Spleen (tissue), 11 donors: ENCODE measurements at regions not wholly inside any gene's neighbourhood (a gene's known extent, or its start where the extent isn't known, plus 50 kb on each side); places are given as distances from the start of the nearest gene placed in this dataset.
A peak's percentile ranks its signal among the peaks of the same experiment; 100 is the strongest.

Experiments used
- DNase-seq: peaks from one replicate; pipeline ENCODE4 v3.0.0-alpha.2; 2020
- H3K27ac ChIP-seq, 8 donors: fragments of 200-600 bp; sonication (generic) in 7 of 8; 1 replicate in 4 of 8; 2 replicates in 4 of 8; pipeline versions ENCODE4 v1.5.0 to v1.8.0; 2016 to 2021; ENCODE audit warnings: inconsistent platforms in 4 of 8, mild to moderate bottlenecking in 4 of 8, moderate library complexity in 1 of 8
- H3K27me3 ChIP-seq, 7 donors: fragments of 200-600 bp; sonication (generic) in 6 of 7; replicated peaks in 1 of 7; 1 replicate in 4 of 7; 2 replicates in 3 of 7; pipeline versions ENCODE4 v1.5.0 to v1.8.0; 2016 to 2021; ENCODE audit warnings: inconsistent platforms in 3 of 7, mild to moderate bottlenecking in 1 of 7
- H3K36me3 ChIP-seq, 6 donors: fragments of 200-600 bp; sonication (generic) in 5 of 6; 1 replicate in 4 of 6; 2 replicates in 2 of 6; pipeline versions ENCODE4 v1.5.0 to v1.8.0; 2016 to 2021; ENCODE audit warnings: inconsistent platforms in 2 of 6
- H3K4me1 ChIP-seq, 6 donors: fragments of 200-600 bp; sonication (generic) in 5 of 6; 1 replicate in 3 of 6; 2 replicates in 3 of 6; pipeline versions ENCODE4 v1.5.0 to v1.8.0; 2016 to 2021; ENCODE audit warnings: inconsistent platforms in 3 of 6
- H3K4me3 ChIP-seq, 8 donors: fragments of 200-600 bp; sonication (generic) in 7 of 8; 1 replicate in 4 of 8; 2 replicates in 4 of 8; pipeline versions ENCODE4 v1.5.0 to v1.8.0; 2016 to 2021; ENCODE audit warnings: inconsistent platforms in 4 of 8, mild to moderate bottlenecking in 4 of 8, moderate library complexity in 2 of 8
- H3K9me3 ChIP-seq, 8 donors: fragments of 200-600 bp; sonication (generic) in 7 of 8; 1 replicate in 4 of 8; 2 replicates in 4 of 8; pipeline versions ENCODE4 v1.5.0 to v1.8.0; 2016 to 2021; ENCODE audit warnings: inconsistent platforms in 4 of 8
- POLR2A ChIP-seq, 3 donors: fragments of 450-650 bp; IDR thresholded peaks; one replicate each; pipeline ENCODE4 v1.5.1; 2017; ENCODE audit warnings: antibody characterized with exemption in 3 of 3, mild to moderate bottlenecking in 1 of 3
- POLR2AphosphoS5 ChIP-seq, 3 donors: sonication (generic); formaldehyde crosslinking; IDR thresholded peaks; one replicate each; pipeline ENCODE4 v1.5.1; 2017; ENCODE audit warnings: antibody characterized with exemption in 3 of 3
- WGBS, 5 donors: extraction: QIAGEN DNeasy Blood & Tissue Kit in 3 of 5; methylation state at CpG; one replicate each; pipeline versions ENCODE4 v1.1.5 to v1.1.7; 2013 to 2018; 5-methylcytosine and 5-hydroxymethylcytosine counted together
- intact Hi-C: fragments of 100-400 bp; cut with DNase I; formaldehyde crosslinking; loops from one replicate; pipeline ENCODE4 v1.15.0; 2023; ENCODE audit warnings: low total_unique reads
- TF ChIP-seq, protein P1 (sequence below), 11 experiments: fragments of 200-600 bp in 7 of 11; fragments of 450-650 bp in 4 of 11; sonication (generic) in 4 of 11; IDR thresholded peaks in 8 of 11; conservative IDR thresholded peaks in 3 of 11; 1 replicate in 7 of 11; 2 replicates in 4 of 11; pipeline versions ENCODE4 v1.4.0 to v1.8.0; 2016 to 2021; ENCODE audit warnings: antibody characterized with exemption in 11 of 11, inconsistent platforms in 4 of 11, mild to moderate bottlenecking in 1 of 11
- donor health status: healthy with polysubstance abuse.
- donor health status: DM: no; HTN: no; CAD: no; lungs with moderate emphysema.
- donor health status: DM: no; HTN: no; CAD: no.
- donor health status: Bipolar disorder and iron deficiency.
- donor health status: healthy.
- donor health status: DM: no; HTN: no; CAD: no.
- donor health status: DM: yes; HTN: yes; CAD: no.

DNA sequence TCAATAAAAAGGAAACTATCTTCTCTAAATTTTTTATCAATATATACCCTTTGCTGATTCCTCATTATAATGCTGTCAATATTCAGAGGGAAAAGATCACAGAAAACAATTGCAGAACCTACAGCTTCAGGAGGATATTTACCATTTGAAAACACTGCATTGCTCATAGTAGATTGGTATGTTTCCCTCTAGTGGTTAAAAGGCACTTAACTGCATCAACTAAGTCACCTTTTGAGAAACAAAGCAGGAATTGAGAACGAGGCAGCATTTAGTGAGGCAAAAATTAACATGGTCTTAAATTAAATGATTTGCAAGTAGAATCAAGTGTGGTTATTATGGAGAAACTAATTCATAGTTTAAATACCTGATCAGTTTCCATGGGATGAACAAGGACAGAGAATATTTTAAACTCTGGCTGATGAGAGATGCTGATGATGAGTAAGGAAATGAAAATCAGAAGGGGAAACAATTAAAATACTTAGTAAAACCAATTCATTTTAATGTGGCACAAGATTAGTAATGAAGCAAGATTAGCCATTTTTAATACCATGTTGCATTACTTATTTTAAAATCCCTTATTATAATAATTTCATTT is 642.1 kb downstream of the EPHA7 start:
- H3K4me1 ChIP-seq: no peaks in the 10 kb centered on the region
- no peak overlapping the region for H3K27ac ChIP-seq
- WGBS, 5 donors: 21 to 41% (median 29%) methylated on average over 1 of the region's 1 CpG
- H3K36me3 ChIP-seq: no peaks in the 10 kb centered on the region
- H3K27me3 ChIP-seq: no peaks in the 10 kb centered on the region
- intact Hi-C loops: no loop called here
- no peak for TF ChIP-seq POLR2AphosphoS5 (IDR thresholded peaks at IDR 0.05)
- TF ChIP-seq, protein P1, sequence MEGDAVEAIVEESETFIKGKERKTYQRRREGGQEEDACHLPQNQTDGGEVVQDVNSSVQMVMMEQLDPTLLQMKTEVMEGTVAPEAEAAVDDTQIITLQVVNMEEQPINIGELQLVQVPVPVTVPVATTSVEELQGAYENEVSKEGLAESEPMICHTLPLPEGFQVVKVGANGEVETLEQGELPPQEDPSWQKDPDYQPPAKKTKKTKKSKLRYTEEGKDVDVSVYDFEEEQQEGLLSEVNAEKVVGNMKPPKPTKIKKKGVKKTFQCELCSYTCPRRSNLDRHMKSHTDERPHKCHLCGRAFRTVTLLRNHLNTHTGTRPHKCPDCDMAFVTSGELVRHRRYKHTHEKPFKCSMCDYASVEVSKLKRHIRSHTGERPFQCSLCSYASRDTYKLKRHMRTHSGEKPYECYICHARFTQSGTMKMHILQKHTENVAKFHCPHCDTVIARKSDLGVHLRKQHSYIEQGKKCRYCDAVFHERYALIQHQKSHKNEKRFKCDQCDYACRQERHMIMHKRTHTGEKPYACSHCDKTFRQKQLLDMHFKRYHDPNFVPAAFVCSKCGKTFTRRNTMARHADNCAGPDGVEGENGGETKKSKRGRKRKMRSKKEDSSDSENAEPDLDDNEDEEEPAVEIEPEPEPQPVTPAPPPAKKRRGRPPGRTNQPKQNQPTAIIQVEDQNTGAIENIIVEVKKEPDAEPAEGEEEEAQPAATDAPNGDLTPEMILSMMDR (IDR thresholded peaks at IDR 0.05 in 8 of 11, conservative IDR thresholded peaks at IDR 0.05 in 3 of 11): peak in 3 of 11 experiments; percentile 12 to 20 (median 17)
- no peak for DNase-seq
- no peak overlapping the region for H3K4me3 ChIP-seq
- H3K9me3 ChIP-seq: no peaks in the 10 kb centered on the region

DNA sequence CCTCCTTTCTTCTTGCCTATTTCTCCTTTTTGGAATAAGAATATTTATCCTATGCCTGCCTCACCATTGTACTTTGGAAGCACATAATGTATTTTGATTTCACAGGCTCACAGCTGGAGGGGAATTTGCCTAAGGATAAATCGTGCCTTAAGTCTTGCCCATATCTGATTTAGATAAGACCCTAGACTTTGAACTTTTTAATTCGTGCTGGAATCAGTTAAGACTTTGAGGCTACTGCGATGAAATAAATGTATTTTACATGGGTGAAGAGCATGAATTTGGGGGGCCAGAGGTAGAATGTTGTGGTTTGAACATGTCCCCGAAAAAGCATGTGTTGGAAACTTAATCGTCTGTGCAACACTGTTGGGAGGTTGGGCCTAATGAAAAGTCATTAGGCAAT is 648.8 kb downstream of the EPHA7 start:
- Histone ChIP-seq H3K4me1 (no peaks in the 10 kb centered on the region), H3K4me3 (no peak overlapping the region), H3K36me3 (no peaks in the 10 kb centered on the region), H3K27ac (no peak overlapping the region), H3K27me3 (no peaks in the 10 kb centered on the region), H3K9me3 (no peaks in the 10 kb centered on the region)
- 65 to 84% (median 72%) methylated on average over 5 of the region's 5 CpGs for WGBS, 5 donors
- no peak for DNase-seq
- intact Hi-C loops: no loop called here
- TF ChIP-seq, protein P1 (IDR thresholded peaks at IDR 0.05 in 8 of 11, conservative IDR thresholded peaks at IDR 0.05 in 3 of 11): no peak
- TF ChIP-seq POLR2A (IDR thresholded peaks at IDR 0.05) (no peak), POLR2AphosphoS5 (IDR thresholded peaks at IDR 0.05) (no peak)

DNA sequence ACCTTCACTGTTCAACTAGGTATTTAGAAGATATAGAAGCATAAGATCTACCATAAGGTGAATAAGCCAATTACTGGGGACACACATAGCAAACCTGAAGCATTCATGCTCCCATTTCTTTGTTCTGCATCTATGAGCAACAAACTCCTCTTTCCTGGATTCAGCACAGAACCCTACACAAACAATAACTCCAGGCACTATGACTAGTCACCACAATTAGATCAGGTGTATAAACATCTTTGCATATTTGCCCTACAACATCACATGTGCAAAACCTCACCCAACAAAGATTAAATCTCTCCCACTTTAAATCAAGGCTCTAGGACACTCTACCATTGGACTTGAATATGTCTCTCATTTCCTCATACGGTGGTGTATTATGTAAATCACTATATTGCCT is 652.3 kb downstream of the EPHA7 start:
- intact Hi-C loops: no loop called here
- no peaks in the 10 kb centered on the region for H3K36me3 ChIP-seq
- H3K4me1 ChIP-seq: no peaks in the 10 kb centered on the region
- TF ChIP-seq POLR2AphosphoS5 (IDR thresholded peaks at IDR 0.05): no peak
- H3K27ac ChIP-seq: no peak overlapping the region
- no peak for DNase-seq
- no peaks in the 10 kb centered on the region for H3K27me3 ChIP-seq
- WGBS, 5 donors: 74 to 92% (median 86%) methylated on average over 1 of the region's 1 CpG
- no peak overlapping the region for H3K4me3 ChIP-seq
- H3K9me3 ChIP-seq: no peaks in the 10 kb centered on the region

DNA sequence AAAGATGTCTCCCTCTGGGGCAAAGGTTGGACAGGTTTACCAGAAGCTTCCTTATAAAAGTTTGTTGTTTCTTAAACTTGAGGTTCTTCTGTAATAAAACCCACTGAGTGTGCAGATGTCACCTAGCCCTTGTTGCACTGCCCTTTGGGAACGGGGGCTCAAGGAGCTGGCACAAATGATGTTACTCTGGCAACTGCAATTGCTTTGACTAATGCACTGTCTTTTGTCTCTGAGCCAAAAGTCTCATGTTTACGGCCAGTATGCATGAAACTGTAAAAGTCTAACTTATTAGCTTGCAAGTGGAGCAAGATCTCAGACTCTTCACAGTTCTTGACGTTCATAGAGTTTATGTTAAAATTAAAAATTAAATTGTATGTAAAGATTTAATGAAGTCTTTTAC is 655.7 kb downstream of the EPHA7 start:
- TF ChIP-seq POLR2AphosphoS5 (IDR thresholded peaks at IDR 0.05) (no peak), POLR2A (IDR thresholded peaks at IDR 0.05) (no peak)
- TF ChIP-seq, protein P1 (IDR thresholded peaks at IDR 0.05 in 8 of 11, conservative IDR thresholded peaks at IDR 0.05 in 3 of 11): no peak
- no peak for DNase-seq
- Histone ChIP-seq H3K4me3 (no peak overlapping the region), H3K27me3 (no peaks in the 10 kb centered on the region), H3K36me3 (no peaks in the 10 kb centered on the region), H3K27ac (no peak overlapping the region), H3K9me3 (no peaks in the 10 kb centered on the region), H3K4me1 (no peaks in the 10 kb centered on the region)
- intact Hi-C loops: no loop called here
- 78 to 85% (median 82%) methylated on average over 3 of the region's 3 CpGs for WGBS, 5 donors

DNA sequence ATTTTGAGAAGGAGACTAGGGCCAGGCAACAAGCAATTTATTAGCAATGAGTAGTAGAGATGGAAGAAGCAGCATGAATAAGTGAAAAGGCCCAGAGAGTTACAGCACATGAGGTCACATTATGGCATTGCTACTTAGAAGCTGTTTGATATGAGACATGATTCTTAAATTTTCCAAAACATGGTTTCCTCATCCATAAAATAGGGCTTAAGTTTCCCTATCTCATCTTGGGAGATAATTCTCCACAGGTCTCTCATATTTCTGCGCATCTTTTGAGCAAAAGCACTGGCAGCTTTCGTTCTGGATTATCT is 656.1 kb downstream of the EPHA7 start:
- intact Hi-C loops: no loop called here
- Histone ChIP-seq H3K4me1 (no peaks in the 10 kb centered on the region), H3K4me3 (no peak overlapping the region), H3K36me3 (no peaks in the 10 kb centered on the region), H3K9me3 (no peaks in the 10 kb centered on the region), H3K27me3 (no peaks in the 10 kb centered on the region), H3K27ac (no peak overlapping the region)
- DNase-seq: no peak
- 82 to 95% (median 89%) methylated on average over 2 of the region's 2 CpGs for WGBS, 5 donors
- TF ChIP-seq, protein P1 (IDR thresholded peaks at IDR 0.05 in 8 of 11, conservative IDR thresholded peaks at IDR 0.05 in 3 of 11): no peak
- no peak for TF ChIP-seq POLR2A (IDR thresholded peaks at IDR 0.05)
